ENCODE measurements at regions not wholly inside any gene's neighbourhood (a gene's known extent, or its start where the extent isn't known, plus 50 kb on each side); places are given as distances from the start of the nearest gene placed in this dataset.

GRCh38 chr1:244256086-244256676 lies 195.5 kb downstream of the ADSS2 start:
- DNase-seq (ENCODE audit: low read depth), result no peak

- no peak for DNase-seq (ENCODE audit: low read depth)
These were observed 187.5 kb downstream of the ADSS2 start for GRCh38 chr1:244264163-244264562.

- no peak for DNase-seq (ENCODE audit: low read depth)
These were observed 186.2 kb downstream of the ADSS2 start for GRCh38 chr1:244265507-244265906.

GRCh38 chr1:244269169-244269568 lies 182.5 kb downstream of the ADSS2 start:
- DNase-seq (ENCODE audit: low read depth), result no peak

DNA sequence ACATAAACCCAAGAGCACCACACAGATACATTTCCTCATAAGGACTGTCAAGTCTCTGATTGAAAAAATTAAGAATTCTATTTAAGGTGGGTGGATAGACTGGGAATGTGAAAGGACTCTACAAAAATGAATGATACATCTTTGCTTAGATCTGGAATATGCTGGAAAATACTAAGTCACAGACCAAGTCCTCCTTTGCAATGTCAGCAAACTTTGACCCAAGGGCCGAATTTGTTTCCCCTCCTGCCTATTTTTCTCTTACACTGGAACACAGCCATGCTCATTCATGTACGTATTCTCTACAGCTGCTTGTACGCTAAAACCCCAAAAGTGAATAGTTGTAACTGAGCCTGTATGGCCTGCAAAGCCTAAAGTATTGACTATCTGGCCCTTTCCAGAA lies 180.7 kb downstream of the ADSS2 start:
- DNase-seq (ENCODE audit: low read depth), result no peak

- DNase-seq (ENCODE audit: low read depth), result no peak
These were observed 179.9 kb downstream of the ADSS2 start for GRCh38 chr1:244271691-244272308.

- peak; percentile 92 for DNase-seq (ENCODE audit: low read depth)
These were observed 179.0 kb downstream of the ADSS2 start for GRCh38 chr1:244272471-244273261.

DNA sequence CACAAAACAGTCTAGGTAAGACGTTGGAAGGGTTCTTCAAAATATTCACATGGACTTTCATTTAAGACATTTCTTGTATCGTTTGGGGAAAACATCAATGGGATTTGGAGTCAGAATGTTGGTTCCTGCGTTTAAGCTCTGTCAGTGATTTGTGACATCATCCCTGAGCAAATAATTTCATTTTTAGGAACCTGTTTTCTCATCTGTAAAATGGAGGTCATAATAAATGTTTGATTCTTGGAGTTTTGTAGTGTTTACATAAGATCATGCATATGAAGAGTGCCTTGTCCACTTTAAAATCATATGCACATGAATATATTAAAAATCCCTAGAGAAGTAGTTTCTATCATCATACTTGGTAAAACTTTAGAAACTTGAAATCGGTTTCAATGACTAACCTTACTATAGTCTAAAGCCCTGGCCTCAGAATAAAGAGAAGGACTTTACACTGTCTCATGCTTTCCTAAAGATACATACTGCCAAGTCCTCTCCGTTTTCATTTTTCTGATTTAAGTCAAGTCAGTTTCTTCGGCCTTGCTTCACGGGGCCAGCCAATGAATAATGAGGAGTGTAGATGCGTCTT lies 178.4 kb downstream of the ADSS2 start:
- no peak for DNase-seq (ENCODE audit: low read depth)

- peak; percentile 97 for DNase-seq (ENCODE audit: low read depth)
These were observed 177.7 kb downstream of the ADSS2 start for GRCh38 chr1:244273845-244274619.

- DNase-seq (ENCODE audit: low read depth), result peak; percentile 13
These were observed 175.1 kb downstream of the ADSS2 start for GRCh38 chr1:244276646-244277045.

- DNase-seq (ENCODE audit: low read depth), result no peak
These were observed 171.5 kb downstream of the ADSS2 start for GRCh38 chr1:244280201-244280600.

- peak; percentile 10 for DNase-seq (ENCODE audit: low read depth)
These were observed 170.8 kb downstream of the ADSS2 start for GRCh38 chr1:244280859-244281258.

GRCh38 chr1:244283772-244284171 lies 167.9 kb downstream of the ADSS2 start:
- no peak for DNase-seq (ENCODE audit: low read depth)

DNA sequence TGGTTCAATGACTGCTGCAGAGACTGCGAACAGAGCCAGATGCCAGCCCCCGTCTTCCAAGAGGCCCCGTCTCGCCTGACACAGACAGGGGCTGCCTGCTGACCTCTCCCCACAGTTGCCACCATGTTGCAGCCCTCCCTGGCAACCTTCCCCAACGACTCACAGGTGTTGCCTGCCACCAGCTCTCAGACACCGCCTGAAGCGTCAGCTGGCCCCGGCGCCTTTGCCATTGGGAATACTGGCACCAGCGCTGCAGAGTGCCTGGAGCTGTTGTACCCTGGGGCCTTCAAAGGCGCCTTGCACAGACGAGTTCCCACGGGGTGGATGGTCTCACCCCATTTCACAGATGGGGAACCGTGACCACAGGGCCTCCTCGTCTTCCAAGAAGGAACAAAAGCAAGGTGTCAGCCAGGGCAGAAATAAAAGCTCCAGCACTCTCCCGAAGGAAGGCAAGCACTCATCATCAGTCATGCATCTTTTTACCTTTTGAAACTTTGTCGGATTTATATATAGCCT lies 167.0 kb downstream of the ADSS2 start:
- DNase-seq (ENCODE audit: low read depth), result no peak

GRCh38 chr1:244286341-244286740 lies 165.4 kb downstream of the ADSS2 start:
- no peak for DNase-seq (ENCODE audit: low read depth)

DNA sequence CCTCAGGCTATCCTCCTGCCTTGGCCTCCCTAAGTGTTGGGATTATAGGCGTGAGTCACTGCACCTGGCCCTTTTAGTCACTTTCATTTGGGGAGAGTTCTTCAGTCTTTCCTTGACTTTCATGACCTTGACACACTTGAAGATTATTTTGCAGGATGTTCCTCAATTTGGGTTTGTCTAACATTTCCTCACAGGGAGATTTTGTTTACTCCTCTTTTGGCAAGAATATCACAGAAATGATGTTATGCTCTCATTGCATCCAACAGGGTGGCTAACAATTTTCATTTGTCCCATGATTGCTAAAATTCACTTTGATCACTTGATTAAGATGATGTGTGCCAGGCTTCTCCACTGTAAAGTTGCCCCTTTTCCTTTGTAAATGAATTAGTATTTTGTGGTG lies 164.0 kb downstream of the ADSS2 start:
- no peak for DNase-seq (ENCODE audit: low read depth)

- DNase-seq (ENCODE audit: low read depth), result no peak
These were observed 163.0 kb downstream of the ADSS2 start for GRCh38 chr1:244288663-244289062.

- DNase-seq (ENCODE audit: low read depth), result no peak
These were observed 161.5 kb downstream of the ADSS2 start for GRCh38 chr1:244289991-244290785.

DNA sequence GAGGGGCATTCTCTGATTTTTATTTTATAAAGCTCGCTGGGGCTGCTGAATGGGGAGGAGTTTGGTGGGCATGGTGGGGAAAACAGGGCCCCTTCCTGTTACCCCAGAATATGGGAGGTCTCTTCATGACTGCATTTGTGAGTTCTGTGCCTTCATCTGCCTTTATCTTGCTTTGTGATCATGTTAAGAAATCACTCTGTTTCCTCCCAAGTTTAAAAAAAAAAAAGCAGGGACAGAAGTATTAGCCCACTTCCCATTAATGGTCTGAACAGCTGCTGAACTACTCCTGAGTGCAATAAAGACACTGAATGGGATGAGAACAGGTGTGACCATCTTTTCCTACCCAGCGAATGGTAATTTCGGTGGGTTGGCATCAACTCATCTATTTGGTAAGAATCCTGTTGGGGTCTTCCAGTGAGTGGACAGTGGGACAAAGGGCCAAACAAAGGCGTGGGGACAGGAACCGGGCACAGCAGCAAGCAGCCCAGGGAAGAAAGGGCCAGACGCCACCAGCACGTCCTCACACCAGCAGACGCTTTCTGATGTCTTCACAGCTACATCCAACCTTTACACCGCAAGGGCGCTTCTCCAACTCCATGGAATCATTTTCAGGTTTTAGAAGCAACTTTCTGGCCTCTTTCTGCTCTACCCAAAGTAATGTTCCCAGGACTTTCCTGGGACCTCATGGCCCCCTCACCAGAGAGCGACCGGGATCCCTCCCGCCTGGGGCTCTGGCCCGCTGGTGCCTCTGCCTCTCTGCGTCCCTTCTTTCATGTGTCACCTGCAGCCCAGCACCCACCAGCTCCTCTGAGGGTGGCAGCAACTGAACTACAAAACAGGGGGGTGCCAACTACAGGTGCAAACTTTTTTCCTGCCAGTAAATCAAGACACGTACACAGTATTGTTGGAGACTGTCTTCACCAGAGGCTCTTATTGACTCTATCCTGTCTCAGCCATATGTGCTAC lies 160.2 kb downstream of the ADSS2 start:
- DNase-seq (ENCODE audit: low read depth), result peak; percentile 22

Data from myocyte (in vitro differentiated cells).